ENCODE measurements at regions not wholly inside any gene's neighbourhood (a gene's known extent, or its start where the extent isn't known, plus 50 kb on each side); places are given as distances from the start of the nearest gene placed in this dataset.

- TF ChIP-seq TAF1 (IDR thresholded peaks at IDR 0.05; ENCODE audit: borderline replicate concordance, low read depth, low read length) = no peak
- TF ChIP-seq, protein P1, sequence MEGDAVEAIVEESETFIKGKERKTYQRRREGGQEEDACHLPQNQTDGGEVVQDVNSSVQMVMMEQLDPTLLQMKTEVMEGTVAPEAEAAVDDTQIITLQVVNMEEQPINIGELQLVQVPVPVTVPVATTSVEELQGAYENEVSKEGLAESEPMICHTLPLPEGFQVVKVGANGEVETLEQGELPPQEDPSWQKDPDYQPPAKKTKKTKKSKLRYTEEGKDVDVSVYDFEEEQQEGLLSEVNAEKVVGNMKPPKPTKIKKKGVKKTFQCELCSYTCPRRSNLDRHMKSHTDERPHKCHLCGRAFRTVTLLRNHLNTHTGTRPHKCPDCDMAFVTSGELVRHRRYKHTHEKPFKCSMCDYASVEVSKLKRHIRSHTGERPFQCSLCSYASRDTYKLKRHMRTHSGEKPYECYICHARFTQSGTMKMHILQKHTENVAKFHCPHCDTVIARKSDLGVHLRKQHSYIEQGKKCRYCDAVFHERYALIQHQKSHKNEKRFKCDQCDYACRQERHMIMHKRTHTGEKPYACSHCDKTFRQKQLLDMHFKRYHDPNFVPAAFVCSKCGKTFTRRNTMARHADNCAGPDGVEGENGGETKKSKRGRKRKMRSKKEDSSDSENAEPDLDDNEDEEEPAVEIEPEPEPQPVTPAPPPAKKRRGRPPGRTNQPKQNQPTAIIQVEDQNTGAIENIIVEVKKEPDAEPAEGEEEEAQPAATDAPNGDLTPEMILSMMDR (IDR thresholded peaks at IDR 0.05) = no peak
Measured at GRCh38 chrX:536616-537015, 94.0 kb upstream of the SHOX start.
